ENCODE measurements at regions not wholly inside any gene's neighbourhood (a gene's known extent, or its start where the extent isn't known, plus 50 kb on each side); places are given as distances from the start of the nearest gene placed in this dataset.
"Not testable (repeated sequence)": the region's sequence is repeated elsewhere in the genome, so short reads cannot be mapped to it uniquely, and the experiment has no call there.

DNA sequence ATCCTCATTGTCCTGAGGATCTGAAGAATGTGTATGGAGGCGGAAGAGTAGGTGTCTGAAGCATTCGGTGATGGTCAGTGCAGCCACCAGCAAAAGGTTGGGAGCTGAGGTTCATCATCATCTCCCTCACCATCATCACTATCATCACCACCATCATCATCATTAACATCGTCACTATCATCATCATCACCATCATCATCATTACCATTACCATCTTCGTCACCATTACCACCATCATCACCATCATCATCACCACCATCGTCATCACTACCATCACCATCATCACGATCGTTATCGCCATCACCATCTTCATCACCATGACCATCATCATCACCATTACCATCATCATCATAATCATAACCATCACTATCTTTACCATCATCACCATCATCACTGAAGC is 90.8 kb upstream of the TMEM132D start:
- TF ChIP-seq, protein P1, sequence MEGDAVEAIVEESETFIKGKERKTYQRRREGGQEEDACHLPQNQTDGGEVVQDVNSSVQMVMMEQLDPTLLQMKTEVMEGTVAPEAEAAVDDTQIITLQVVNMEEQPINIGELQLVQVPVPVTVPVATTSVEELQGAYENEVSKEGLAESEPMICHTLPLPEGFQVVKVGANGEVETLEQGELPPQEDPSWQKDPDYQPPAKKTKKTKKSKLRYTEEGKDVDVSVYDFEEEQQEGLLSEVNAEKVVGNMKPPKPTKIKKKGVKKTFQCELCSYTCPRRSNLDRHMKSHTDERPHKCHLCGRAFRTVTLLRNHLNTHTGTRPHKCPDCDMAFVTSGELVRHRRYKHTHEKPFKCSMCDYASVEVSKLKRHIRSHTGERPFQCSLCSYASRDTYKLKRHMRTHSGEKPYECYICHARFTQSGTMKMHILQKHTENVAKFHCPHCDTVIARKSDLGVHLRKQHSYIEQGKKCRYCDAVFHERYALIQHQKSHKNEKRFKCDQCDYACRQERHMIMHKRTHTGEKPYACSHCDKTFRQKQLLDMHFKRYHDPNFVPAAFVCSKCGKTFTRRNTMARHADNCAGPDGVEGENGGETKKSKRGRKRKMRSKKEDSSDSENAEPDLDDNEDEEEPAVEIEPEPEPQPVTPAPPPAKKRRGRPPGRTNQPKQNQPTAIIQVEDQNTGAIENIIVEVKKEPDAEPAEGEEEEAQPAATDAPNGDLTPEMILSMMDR (IDR thresholded peaks at IDR 0.05; ENCODE audit: borderline replicate concordance) = no peak
- Histone ChIP-seq H3K27ac (replicated peaks) (no peak overlapping the region), H3K9me3 (replicated peaks) (peaks cover 13% of the 10 kb centered on the region), H3K4me3 (no peak overlapping the region), H3K36me3 (no peaks in the 10 kb centered on the region), H3K4me1 (no peaks in the 10 kb centered on the region), H3K27me3 (ENCODE audit: low read depth) (peaks cover 3% of the 10 kb centered on the region)
- intact Hi-C loops (cut with micrococcal nuclease) = no loop called here
- no peak for DNase-seq

DNA sequence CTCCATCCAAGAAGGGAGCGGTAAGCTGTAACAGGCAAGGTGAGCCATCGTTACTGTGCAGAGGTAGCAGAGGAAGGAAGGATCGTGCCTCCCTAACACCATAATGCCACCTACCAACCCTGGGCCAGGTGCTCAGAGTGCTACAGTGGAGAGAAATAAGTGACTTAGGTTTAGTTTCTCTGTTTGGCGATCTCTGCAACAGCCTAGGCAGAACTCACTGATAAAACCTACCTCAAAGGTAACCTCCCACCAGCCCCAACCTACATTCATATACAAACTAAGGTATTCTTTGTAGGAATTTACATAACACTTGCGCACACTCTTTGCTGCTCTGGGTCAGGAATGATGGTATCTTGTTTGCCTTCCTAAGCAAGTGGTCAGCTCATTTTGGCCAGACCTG is 93.4 kb upstream of the TMEM132D start:
- H3K4me3 ChIP-seq = no peak overlapping the region
- no peak for DNase-seq
- TF ChIP-seq, protein P1 (IDR thresholded peaks at IDR 0.05; ENCODE audit: borderline replicate concordance) = no peak
- peaks cover 10% of the 10 kb centered on the region for H3K9me3 ChIP-seq (replicated peaks)
- no peaks in the 10 kb centered on the region for H3K4me1 ChIP-seq
- H3K36me3 ChIP-seq = no peaks in the 10 kb centered on the region
- H3K27ac ChIP-seq (replicated peaks) = no peak overlapping the region
- intact Hi-C loops (cut with micrococcal nuclease) = no loop called here
- H3K27me3 ChIP-seq (ENCODE audit: low read depth) = peaks cover 8% of the 10 kb centered on the region

DNA sequence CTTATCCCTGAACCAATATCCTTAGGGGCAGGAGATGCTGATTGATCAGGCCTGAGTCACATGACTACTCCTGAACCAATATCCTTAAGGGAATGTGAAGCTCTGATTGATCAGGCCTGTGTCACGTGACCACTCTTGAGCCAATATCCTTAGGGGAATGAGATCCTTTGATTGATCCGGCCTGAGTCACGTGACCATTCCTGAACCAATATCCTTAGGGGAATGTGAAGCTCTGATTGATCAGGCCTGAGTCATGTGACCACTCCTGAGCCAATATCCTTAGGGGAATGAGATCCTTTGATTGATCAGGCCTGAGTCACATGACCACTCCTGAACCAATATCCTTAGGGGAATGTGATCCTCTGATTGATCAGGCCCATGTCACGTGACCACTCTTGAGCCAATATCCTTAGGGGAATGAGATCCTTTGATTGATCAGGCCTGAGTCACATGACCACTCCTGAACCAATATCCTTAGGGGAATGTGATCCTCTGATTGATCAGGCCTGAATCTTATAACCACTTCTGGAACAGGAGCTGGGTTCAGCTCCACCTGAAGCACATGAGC is 100.6 kb upstream of the TMEM132D start:
- H3K4me3 ChIP-seq; H3K27ac ChIP-seq (replicated peaks); H3K9me3 ChIP-seq (replicated peaks); H3K4me1 ChIP-seq; intact Hi-C loops (cut with micrococcal nuclease); DNase-seq; H3K36me3 ChIP-seq: not testable (repeated sequence)
- H3K27me3 ChIP-seq (ENCODE audit: low read depth) = peaks cover 39% of the 10 kb centered on the region

DNA sequence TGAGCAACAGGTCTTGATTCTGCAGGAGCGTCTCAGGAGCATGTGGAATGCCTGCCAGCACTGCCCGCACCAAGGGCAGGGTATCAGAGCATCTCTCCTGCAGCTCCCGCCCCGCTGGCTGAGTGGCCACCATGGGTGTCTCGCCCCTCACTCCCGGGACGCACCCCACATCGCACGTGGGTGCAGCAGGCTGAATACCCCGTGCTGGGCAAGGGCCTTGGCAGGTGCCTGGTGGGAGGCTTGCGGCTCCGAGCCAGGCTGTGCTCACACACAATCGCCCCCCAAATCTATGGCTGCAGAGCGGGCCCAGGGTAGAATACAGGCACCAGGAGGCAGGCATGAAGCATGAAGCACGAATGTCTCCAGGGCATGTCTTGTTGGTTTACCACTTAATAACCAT is 103.9 kb upstream of the TMEM132D start:
- Histone ChIP-seq H3K36me3 (no peaks in the 10 kb centered on the region), H3K4me1 (no peaks in the 10 kb centered on the region), H3K9me3 (replicated peaks) (peaks cover 4% of the 10 kb centered on the region), H3K27ac (replicated peaks) (no peak overlapping the region), H3K27me3 (ENCODE audit: low read depth) (peaks cover 59% of the 10 kb centered on the region), H3K4me3 (no peak overlapping the region)
- TF ChIP-seq, protein P1 (IDR thresholded peaks at IDR 0.05; ENCODE audit: borderline replicate concordance) = no peak
- intact Hi-C loops (cut with micrococcal nuclease) = no loop called here
- DNase-seq = no peak

DNA sequence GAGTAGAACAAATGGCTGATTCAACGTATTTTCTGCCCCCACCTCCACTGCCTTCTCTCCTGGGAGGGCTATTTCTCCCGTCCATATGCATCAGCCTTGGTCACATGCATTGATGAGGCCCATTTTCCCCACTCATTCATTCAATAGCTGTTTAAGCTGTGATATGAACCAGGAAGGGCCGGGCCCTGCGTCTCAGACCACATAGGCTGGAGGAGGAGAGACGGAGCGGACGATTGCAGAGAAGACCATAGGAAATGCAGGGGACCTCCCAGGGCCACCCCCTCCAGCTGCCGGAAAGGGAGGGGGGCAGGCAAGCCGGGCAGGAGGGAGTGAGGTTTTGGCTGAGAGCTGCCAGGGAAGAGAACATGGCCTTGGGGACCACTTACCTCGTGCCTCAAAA is 104.4 kb upstream of the TMEM132D start:
- DNase-seq = no peak
- H3K9me3 ChIP-seq (replicated peaks) = peaks cover 7% of the 10 kb centered on the region
- no peaks in the 10 kb centered on the region for H3K36me3 ChIP-seq
- TF ChIP-seq, protein P1 (IDR thresholded peaks at IDR 0.05; ENCODE audit: borderline replicate concordance) = no peak
- intact Hi-C loops (cut with micrococcal nuclease) = no loop called here
- H3K27me3 ChIP-seq (ENCODE audit: low read depth) = peaks cover 64% of the 10 kb centered on the region
- no peak overlapping the region for H3K27ac ChIP-seq (replicated peaks)
- H3K4me3 ChIP-seq = no peak overlapping the region
- H3K4me1 ChIP-seq = no peaks in the 10 kb centered on the region

DNA sequence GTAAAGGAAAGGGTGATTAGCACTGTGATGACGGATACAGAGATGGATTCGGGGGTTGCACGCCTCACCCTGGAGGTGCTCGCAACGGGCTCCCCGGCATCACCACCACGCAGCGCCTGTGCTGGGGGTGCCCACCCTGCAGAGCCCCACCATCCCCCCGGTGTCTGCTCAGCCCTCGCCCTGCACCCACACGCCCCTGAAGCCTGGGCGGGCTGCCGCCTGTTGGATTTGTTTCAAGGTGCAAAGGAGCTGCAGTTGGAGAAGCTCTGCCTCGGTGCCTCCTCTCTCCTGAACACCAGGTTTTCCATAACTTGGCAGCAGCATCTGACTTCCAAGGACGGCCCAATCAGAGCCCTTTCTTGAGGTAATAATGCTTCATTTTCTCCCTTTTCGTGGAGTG is 106.1 kb upstream of the TMEM132D start:
- no peaks in the 10 kb centered on the region for H3K36me3 ChIP-seq
- H3K9me3 ChIP-seq (replicated peaks) = peaks cover 3% of the 10 kb centered on the region
- TF ChIP-seq, protein P1 (IDR thresholded peaks at IDR 0.05; ENCODE audit: borderline replicate concordance) = no peak
- no peak overlapping the region for H3K27ac ChIP-seq (replicated peaks)
- no peak for DNase-seq
- H3K27me3 ChIP-seq (ENCODE audit: low read depth) = peaks cover 81% of the 10 kb centered on the region
- intact Hi-C loops (cut with micrococcal nuclease) = no loop called here
- no peaks in the 10 kb centered on the region for H3K4me1 ChIP-seq
- H3K4me3 ChIP-seq = no peak overlapping the region
